HEK293 (cell line): ENCODE measurements at regions not wholly inside any gene's neighbourhood (a gene's known extent, or its start where the extent isn't known, plus 50 kb on each side); places are given as distances from the start of the nearest gene placed in this dataset.

ENCODE experiments used
- CTCF ChIA-PET: fragments of 350-600 bp; formaldehyde crosslinking; extraction: SDS; loops from one replicate; lab custom pipeline; 2021; ENCODE audit warnings: antibody characterized with exemption; lab: Yijun Ruan, JAX
- POLR2A ChIA-PET: fragments of 300-600 bp; formaldehyde crosslinking; extraction: SDS; loops from one replicate; lab custom pipeline; 2020; ENCODE audit warnings: antibody characterized with exemption, inconsistent platforms; lab: Yijun Ruan, JAX
- H3K27ac ChIP-seq: fragments of 200-500 bp; sonication (Bioruptor generic); 2 replicates; pipeline ENCODE4 v1.5.1; 2014; ENCODE audit warnings: low read depth, low read length, control low read depth, inconsistent platforms; ENCODE audit errors: extremely low read depth
- H3K36me3 ChIP-seq, 2 experiments: fragments of 200-500 bp in 1 of 2; sonication (Bioruptor generic) in 1 of 2; 1 replicate in 1 of 2; 2 replicates in 1 of 2; pipeline ENCODE4 v1.5.1; 2014 to 2017; ENCODE audit warnings: inconsistent platforms in 2 of 2, low read length in 2 of 2; ENCODE audit not compliant: control insufficient read depth in 2 of 2, insufficient read depth in 1 of 2
- H3K4me1 ChIP-seq: fragments of 200-500 bp; sonication (Bioruptor generic); 2 replicates; pipeline ENCODE4 v1.5.1; 2014; ENCODE audit warnings: mild to moderate bottlenecking, low read length, inconsistent platforms; ENCODE audit not compliant: control insufficient read depth, insufficient read depth
- H3K4me3 ChIP-seq: 2 replicates; pipeline ENCODE4 v1.5.1; 2011; ENCODE audit warnings: low read depth, mild to moderate bottlenecking, control low read depth, low read length, moderate library complexity
- H3K9me3 ChIP-seq: fragments of 200-500 bp; sonication (Bioruptor generic); 2 replicates; pipeline ENCODE4 v1.5.1; 2014; ENCODE audit warnings: low read depth, low read length, inconsistent platforms; ENCODE audit not compliant: control insufficient read depth, insufficient read depth
- BCL6B ChIP-seq: fragments of 450-650 bp; formaldehyde crosslinking; IDR thresholded peaks from 2 replicates; pipeline ENCODE4 v1.5.1; 2017; ENCODE audit warnings: missing biosample characterization, missing genetic modification characterization
- HOXD13 ChIP-seq: sonication (generic); formaldehyde crosslinking; IDR thresholded peaks from 2 replicates; pipeline ENCODE4 v1.8.0; 2022; ENCODE audit warnings: missing genetic modification reagents, borderline replicate concordance
- MZF1 ChIP-seq: fragments of 450-650 bp; formaldehyde crosslinking; IDR thresholded peaks from 2 replicates; pipeline ENCODE4 v1.5.1; 2017; ENCODE audit warnings: missing biosample characterization, missing genetic modification characterization, borderline replicate concordance
- SETDB1 ChIP-seq: IDR thresholded peaks from one replicate; pipeline ENCODE4 v1.6.1; 2017; ENCODE audit warnings: mild to moderate bottlenecking, low read length, moderate library complexity, mixed read lengths; ENCODE audit not compliant: insufficient read length
- ZBTB26 ChIP-seq: fragments of 450-650 bp; formaldehyde crosslinking; optimal IDR thresholded peaks from 2 replicates; pipeline ENCODE3; 2016; ENCODE audit warnings: missing biosample characterization, mild to moderate bottlenecking, missing genetic modification characterization
- ZBTB48 ChIP-seq: fragments of 450-650 bp; formaldehyde crosslinking; IDR thresholded peaks from 2 replicates; pipeline ENCODE4 v1.5.1; 2016; ENCODE audit warnings: missing biosample characterization, missing genetic modification characterization
- ZBTB49 ChIP-seq: fragments of 450-650 bp; formaldehyde crosslinking; IDR thresholded peaks from 2 replicates; pipeline ENCODE4 v1.5.1; 2016; ENCODE audit warnings: missing biosample characterization, missing genetic modification characterization, low read depth
- ZEB2 ChIP-seq: fragments of 450-650 bp; formaldehyde crosslinking; IDR thresholded peaks from 2 replicates; pipeline ENCODE4 v1.5.1; 2016; ENCODE audit warnings: missing biosample characterization, missing genetic modification characterization
- ZFP41 ChIP-seq: fragments of 450-650 bp; formaldehyde crosslinking; IDR thresholded peaks from 2 replicates; pipeline ENCODE4 v1.5.1; 2016; ENCODE audit warnings: missing biosample characterization, missing genetic modification characterization, borderline replicate concordance
- ZNF169 ChIP-seq: fragments of 450-650 bp; formaldehyde crosslinking; IDR thresholded peaks from 2 replicates; pipeline ENCODE4 v1.5.1; 2016; ENCODE audit warnings: missing biosample characterization, missing genetic modification characterization
- ZNF211 ChIP-seq: fragments of 450-650 bp; formaldehyde crosslinking; IDR thresholded peaks from 2 replicates; pipeline ENCODE4 v1.5.1; 2016; ENCODE audit warnings: low read depth, missing biosample characterization, missing genetic modification characterization
- ZNF26 ChIP-seq: fragments of 450-650 bp; formaldehyde crosslinking; IDR thresholded peaks from 2 replicates; pipeline ENCODE4 v1.5.1; 2016; ENCODE audit warnings: missing biosample characterization, missing genetic modification characterization
- ZNF37A ChIP-seq: fragments of 450-650 bp; IDR thresholded peaks from 2 replicates; pipeline ENCODE4 v1.5.1; 2018; ENCODE audit warnings: missing biosample characterization, missing genetic modification characterization
- ZNF391 ChIP-seq: fragments of 450-650 bp; formaldehyde crosslinking; IDR thresholded peaks from 2 replicates; pipeline ENCODE4 v1.5.1; 2016; ENCODE audit warnings: low read depth, missing biosample characterization, missing genetic modification characterization, borderline replicate concordance
- ZNF398 ChIP-seq: fragments of 450-650 bp; formaldehyde crosslinking; IDR thresholded peaks from 2 replicates; pipeline ENCODE4 v1.5.1; 2017; ENCODE audit warnings: missing biosample characterization, missing genetic modification characterization
- ZNF473 ChIP-seq: fragments of 450-650 bp; formaldehyde crosslinking; IDR thresholded peaks from 2 replicates; pipeline ENCODE4 v1.5.1; 2017; ENCODE audit warnings: missing biosample characterization, missing genetic modification characterization
- ZNF501 ChIP-seq: fragments of 450-650 bp; formaldehyde crosslinking; IDR thresholded peaks from 2 replicates; pipeline ENCODE4 v1.5.1; 2016; ENCODE audit warnings: missing biosample characterization, missing genetic modification characterization
- ZNF555 ChIP-seq: fragments of 450-650 bp; formaldehyde crosslinking; conservative IDR thresholded peaks from 2 replicates; pipeline ENCODE4 v1.5.1; 2017; ENCODE audit warnings: missing biosample characterization, mild to moderate bottlenecking, missing genetic modification characterization, inconsistent platforms
- ZNF558 ChIP-seq: fragments of 450-650 bp; formaldehyde crosslinking; IDR thresholded peaks from 2 replicates; pipeline ENCODE4 v1.5.1; 2016; ENCODE audit warnings: missing biosample characterization, missing genetic modification characterization
- ZNF561 ChIP-seq: fragments of 450-650 bp; IDR thresholded peaks from 2 replicates; pipeline ENCODE4 v1.5.1; 2018; ENCODE audit warnings: missing biosample characterization, missing genetic modification characterization, borderline replicate concordance
- ZNF596 ChIP-seq: fragments of 450-650 bp; IDR thresholded peaks from 2 replicates; pipeline ENCODE4 v1.5.0; 2018; ENCODE audit warnings: missing biosample characterization, mild to moderate bottlenecking, missing genetic modification characterization, moderate library complexity
- ZNF600 ChIP-seq: fragments of 450-650 bp; formaldehyde crosslinking; IDR thresholded peaks from 2 replicates; pipeline ENCODE4 v1.5.1; 2016; ENCODE audit warnings: missing biosample characterization, missing genetic modification characterization
- ZNF658 ChIP-seq: fragments of 450-650 bp; formaldehyde crosslinking; IDR thresholded peaks from 2 replicates; pipeline ENCODE4; 2016; ENCODE audit warnings: missing biosample characterization, missing genetic modification characterization
- ZNF785 ChIP-seq: fragments of 450-650 bp; formaldehyde crosslinking; IDR thresholded peaks from 2 replicates; pipeline ENCODE4 v1.5.1; 2016; ENCODE audit warnings: missing biosample characterization, missing genetic modification characterization
- ZNF791 ChIP-seq: fragments of 450-650 bp; formaldehyde crosslinking; IDR thresholded peaks from 2 replicates; pipeline ENCODE4 v1.5.1; 2016; ENCODE audit warnings: missing biosample characterization, missing genetic modification characterization

- H3K36me3 ChIP-seq = no peaks in the 10 kb centered on the region
- H3K9me3 ChIP-seq = no peaks in the 10 kb centered on the region
- ChIA-PET CTCF (interaction anchor here (0.7 to 3.3 kb wide), 4 partner anchors 15 to 212 kb away, joined by 4 to 11 read pairs (median 6); no protein-coding TSS in a partner anchor), POLR2A (no interaction called here)
- H3K4me3 ChIP-seq = no peak overlapping the region
- TF ChIP-seq BCL6B (tag by site-specific recombination) (no peak), ZBTB49 (tag by site-specific recombination) (no peak), ZNF211 (no peak), ZNF658 (tag by site-specific recombination) (no peak), ZNF558 (tag by site-specific recombination) (no peak), ZFP41 (no peak), ZNF561 (no peak), ZNF398 (tag by site-specific recombination) (no peak), ZNF391 (tag by site-specific recombination) (no peak), ZNF501 (tag by site-specific recombination) (no peak), ZNF26 (tag by site-specific recombination) (no peak), ZNF785 (tag by site-specific recombination) (no peak), ZBTB48 (no peak), ZNF37A (no peak)
- no peak overlapping the region for H3K27ac ChIP-seq
- no peaks in the 10 kb centered on the region for H3K4me1 ChIP-seq
Measured at GRCh38 chr5:57635146-57635777, 152.7 kb upstream of the ACTBL2 start.

- POLR2A ChIA-PET = no interaction called here
- no peaks in the 10 kb centered on the region for H3K36me3 ChIP-seq
- CTCF ChIA-PET = interaction anchor here (0.6 to 3.3 kb wide), 2 partner anchors 17 to 338 kb away, joined by 4 to 11 read pairs; no protein-coding TSS in a partner anchor
- no peak overlapping the region for H3K27ac ChIP-seq
- H3K4me1 ChIP-seq = no peaks in the 10 kb centered on the region
- H3K4me3 ChIP-seq = no peak overlapping the region
- no peaks in the 10 kb centered on the region for H3K9me3 ChIP-seq
- TF ChIP-seq ZBTB26 (tag by site-specific recombination) = no peak
- TF ChIP-seq ZBTB49 (tag by site-specific recombination) = no peak
- TF ChIP-seq ZNF555 (tag by site-specific recombination) = no peak
- TF ChIP-seq ZNF600 (tag by site-specific recombination) = no peak
- TF ChIP-seq ZNF596 (tag by site-specific recombination) = no peak
- TF ChIP-seq MZF1 = no peak
- no peak for TF ChIP-seq ZNF473 (tag by site-specific recombination)
- TF ChIP-seq HOXD13 (CRISPR knock-in tag) = no peak
- no peak for TF ChIP-seq SETDB1
- no peak for TF ChIP-seq ZNF791 (tag by site-specific recombination)
- TF ChIP-seq ZNF169 (tag by site-specific recombination) = no peak
- TF ChIP-seq ZEB2 (tag by site-specific recombination) = no peak
Measured at GRCh38 chr5:57632937-57633336, 150.3 kb upstream of the ACTBL2 start.
